Mesothelial cell of epicardium (in vitro differentiated cells): ENCODE measurements at regions not wholly inside any gene's neighbourhood (a gene's known extent, or its start where the extent isn't known, plus 50 kb on each side); places are given as distances from the start of the nearest gene placed in this dataset.

Experiments
- DNase-seq, 2 experiments: peaks; one replicate each; pipeline ENCODE4 v3.0.0; 2021; ENCODE audit warnings: low spot score in 2 of 2; ENCODE audit not compliant: unreplicated experiment in 2 of 2
- H3K27ac Mint-ChIP-seq: 2 replicates; pipeline ENCODE4 v1.8.0; 2021; ENCODE audit warnings: mixed read lengths
- H3K27me3 Mint-ChIP-seq: 2 replicates; pipeline ENCODE4 v1.8.0; 2021; ENCODE audit warnings: low read depth, mixed read lengths
- H3K36me3 Mint-ChIP-seq: 2 replicates; pipeline ENCODE4 v1.8.0; 2021; ENCODE audit warnings: mixed read lengths
- H3K4me1 Mint-ChIP-seq: 2 replicates; pipeline ENCODE4 v1.8.0; 2021; ENCODE audit warnings: mixed read lengths
- H3K4me3 Mint-ChIP-seq: 2 replicates; pipeline ENCODE4 v1.8.0; 2021; ENCODE audit warnings: mild to moderate bottlenecking, moderate library complexity, mixed read lengths
- H3K9me3 Mint-ChIP-seq: 2 replicates; pipeline ENCODE4 v1.8.0; 2021; ENCODE audit warnings: mixed read lengths
- TF ChIP-seq, protein P1 (sequence below): fragments of 200-600 bp; sonication (generic); IDR thresholded peaks from one replicate; pipeline ENCODE4 v1.5.0; 2021; ENCODE audit warnings: antibody characterized with exemption; ENCODE audit not compliant: unreplicated experiment

GRCh38 chrX:39709812-39710211 lies 387.9 kb downstream of the BCOR start:
- Mint-ChIP-seq H3K4me1 (peaks cover 2% of the 10 kb centered on the region), H3K4me3 (no peak overlapping the region), H3K27me3 (no peaks in the 10 kb centered on the region), H3K27ac (no peak overlapping the region), H3K36me3 (no peaks in the 10 kb centered on the region), H3K9me3 (peaks cover 40% of the 10 kb centered on the region)
- no peak for DNase-seq
- TF ChIP-seq, protein P1, sequence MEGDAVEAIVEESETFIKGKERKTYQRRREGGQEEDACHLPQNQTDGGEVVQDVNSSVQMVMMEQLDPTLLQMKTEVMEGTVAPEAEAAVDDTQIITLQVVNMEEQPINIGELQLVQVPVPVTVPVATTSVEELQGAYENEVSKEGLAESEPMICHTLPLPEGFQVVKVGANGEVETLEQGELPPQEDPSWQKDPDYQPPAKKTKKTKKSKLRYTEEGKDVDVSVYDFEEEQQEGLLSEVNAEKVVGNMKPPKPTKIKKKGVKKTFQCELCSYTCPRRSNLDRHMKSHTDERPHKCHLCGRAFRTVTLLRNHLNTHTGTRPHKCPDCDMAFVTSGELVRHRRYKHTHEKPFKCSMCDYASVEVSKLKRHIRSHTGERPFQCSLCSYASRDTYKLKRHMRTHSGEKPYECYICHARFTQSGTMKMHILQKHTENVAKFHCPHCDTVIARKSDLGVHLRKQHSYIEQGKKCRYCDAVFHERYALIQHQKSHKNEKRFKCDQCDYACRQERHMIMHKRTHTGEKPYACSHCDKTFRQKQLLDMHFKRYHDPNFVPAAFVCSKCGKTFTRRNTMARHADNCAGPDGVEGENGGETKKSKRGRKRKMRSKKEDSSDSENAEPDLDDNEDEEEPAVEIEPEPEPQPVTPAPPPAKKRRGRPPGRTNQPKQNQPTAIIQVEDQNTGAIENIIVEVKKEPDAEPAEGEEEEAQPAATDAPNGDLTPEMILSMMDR, result no peak

- H3K27ac Mint-ChIP-seq, result no peak overlapping the region
- H3K9me3 Mint-ChIP-seq, result peaks cover 38% of the 10 kb centered on the region
- no peaks in the 10 kb centered on the region for H3K27me3 Mint-ChIP-seq
- H3K4me1 Mint-ChIP-seq, result peaks cover 2% of the 10 kb centered on the region
- no peak overlapping the region for H3K4me3 Mint-ChIP-seq
- TF ChIP-seq, protein P1, result no peak
- no peak for DNase-seq
- H3K36me3 Mint-ChIP-seq, result no peaks in the 10 kb centered on the region
These were observed 387.0 kb downstream of the BCOR start for GRCh38 chrX:39710776-39711175.

- no peak overlapping the region for H3K4me3 Mint-ChIP-seq
- H3K36me3 Mint-ChIP-seq, result no peaks in the 10 kb centered on the region
- H3K9me3 Mint-ChIP-seq, result peaks cover 17% of the 10 kb centered on the region
- DNase-seq, result no peak
- H3K27me3 Mint-ChIP-seq, result no peaks in the 10 kb centered on the region
- TF ChIP-seq, protein P1, result no peak
- peaks cover 8% of the 10 kb centered on the region for H3K4me1 Mint-ChIP-seq
- no peak overlapping the region for H3K27ac Mint-ChIP-seq
These were observed 383.3 kb downstream of the BCOR start for GRCh38 chrX:39714471-39714870.

DNA sequence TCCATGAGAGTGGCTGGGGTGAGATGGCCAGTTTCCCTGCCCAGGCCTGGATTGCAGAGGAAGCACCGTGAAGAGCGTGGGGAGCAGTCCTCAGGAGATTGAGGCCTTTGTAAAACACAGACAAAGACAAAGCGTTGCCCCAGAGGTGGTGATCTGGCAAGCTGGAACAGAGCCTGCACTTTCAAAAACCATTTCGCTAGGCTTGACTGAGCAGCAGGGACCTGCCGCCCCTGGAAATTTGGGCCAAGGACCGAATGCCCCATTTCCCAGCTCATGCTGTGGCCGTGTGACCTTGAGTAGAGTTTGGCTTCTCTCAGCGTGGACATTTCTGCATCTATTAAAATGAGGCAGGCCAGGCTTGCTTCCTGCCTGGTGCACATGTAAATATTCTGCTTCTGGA lies 381.4 kb downstream of the BCOR start:
- Mint-ChIP-seq H3K4me3 (no peak overlapping the region), H3K36me3 (no peaks in the 10 kb centered on the region), H3K4me1 (peaks cover 8% of the 10 kb centered on the region), H3K9me3 (peaks cover 10% of the 10 kb centered on the region), H3K27ac (no peak overlapping the region), H3K27me3 (peaks cover 3% of the 10 kb centered on the region)
- TF ChIP-seq, protein P1, result no peak
- no peak for DNase-seq

- no peak for DNase-seq
- H3K9me3 Mint-ChIP-seq, result peaks cover 8% of the 10 kb centered on the region
- H3K27ac Mint-ChIP-seq, result no peak overlapping the region
- H3K27me3 Mint-ChIP-seq, result peaks cover 6% of the 10 kb centered on the region
- no peaks in the 10 kb centered on the region for H3K36me3 Mint-ChIP-seq
- H3K4me3 Mint-ChIP-seq, result no peak overlapping the region
- TF ChIP-seq, protein P1, result no peak
- H3K4me1 Mint-ChIP-seq, result peaks cover 9% of the 10 kb centered on the region
These were observed 380.8 kb downstream of the BCOR start for GRCh38 chrX:39716802-39717540.
